ENCODE measurements at regions not wholly inside any gene's neighbourhood (a gene's known extent, or its start where the extent isn't known, plus 50 kb on each side); places are given as distances from the start of the nearest gene placed in this dataset.

DNA sequence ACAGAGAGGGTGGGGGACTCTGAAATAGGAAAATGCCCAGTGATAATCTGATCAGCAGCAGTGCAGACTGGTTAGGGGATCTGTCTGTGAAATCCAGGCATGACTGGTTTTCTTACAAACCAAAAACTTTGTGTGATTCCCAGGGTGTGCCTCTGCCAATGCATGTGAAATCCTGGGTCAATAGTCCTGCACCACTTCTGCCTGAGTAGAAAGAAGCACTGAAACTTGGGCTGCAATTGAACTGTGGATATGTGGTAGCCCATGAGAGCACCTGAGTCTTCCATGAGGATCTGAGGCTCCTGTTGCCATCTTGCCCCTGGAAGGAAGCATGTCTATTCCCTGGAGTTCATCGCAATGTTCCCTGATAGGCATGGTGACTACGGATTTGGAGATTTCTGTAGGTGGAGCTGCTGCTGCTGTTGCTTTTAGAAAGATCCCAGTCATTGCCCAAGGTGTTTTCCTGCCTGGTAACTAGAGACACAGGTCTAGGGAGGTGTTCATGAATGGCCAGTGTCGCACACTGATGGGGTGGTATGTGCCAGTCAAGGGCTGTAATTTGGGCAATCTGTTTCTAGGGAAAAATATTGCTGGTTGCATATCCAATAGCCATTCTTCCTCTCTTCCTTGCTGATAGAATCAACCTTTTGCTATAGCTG is 146.7 kb downstream of the CARTPT start:
- DNase-seq: no peak

DNA sequence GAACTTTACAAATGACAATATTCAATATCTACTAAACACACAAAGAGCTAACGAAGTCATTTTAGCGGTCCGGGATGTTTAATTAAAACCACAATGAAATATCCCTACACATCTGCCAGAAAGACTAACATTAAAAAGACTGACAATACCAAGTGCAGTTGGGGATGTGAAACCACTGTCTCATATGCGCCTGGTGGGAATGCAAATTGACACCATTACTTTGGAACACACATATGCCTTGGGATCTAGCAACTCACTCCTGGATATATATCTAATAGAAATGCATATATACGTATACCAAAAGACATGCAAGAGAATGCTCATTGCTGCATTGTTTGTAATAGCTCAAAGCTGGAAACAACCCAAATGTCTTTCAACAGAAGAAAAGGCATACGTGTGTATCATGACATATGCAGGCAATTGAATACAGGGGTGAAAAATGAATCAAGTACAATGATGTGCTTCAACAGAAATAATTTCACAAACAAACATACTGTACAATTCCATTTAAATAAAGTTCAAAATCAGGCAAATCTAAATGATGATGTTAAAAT is 153.3 kb downstream of the CARTPT start:
- no peak for DNase-seq

- no peak for DNase-seq
Measured at GRCh38 chr5:71873191-71873591, 154.1 kb downstream of the CARTPT start.

GRCh38 chr5:71874521-71874920 is 155.4 kb downstream of the CARTPT start:
- no peak for DNase-seq

DNA sequence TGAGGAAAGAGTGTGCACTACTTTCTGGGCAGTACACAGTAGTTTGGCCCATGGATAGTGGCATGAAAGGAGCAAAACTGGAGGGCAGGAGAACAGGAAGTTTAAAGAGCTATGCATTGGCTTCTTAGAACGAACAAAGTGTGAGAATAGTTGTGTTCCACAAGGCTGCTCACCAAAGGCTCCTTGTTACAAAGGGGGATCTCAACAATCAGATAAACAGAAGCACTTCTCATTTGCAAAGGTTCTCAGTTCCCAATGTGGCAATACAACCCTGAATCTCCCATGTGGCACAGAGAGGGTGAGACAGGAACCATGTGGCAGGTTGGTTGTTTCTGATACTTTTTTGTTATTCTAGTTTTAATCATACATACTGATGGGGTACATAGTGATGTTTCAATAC is 158.4 kb downstream of the CARTPT start:
- DNase-seq: no peak

DNA sequence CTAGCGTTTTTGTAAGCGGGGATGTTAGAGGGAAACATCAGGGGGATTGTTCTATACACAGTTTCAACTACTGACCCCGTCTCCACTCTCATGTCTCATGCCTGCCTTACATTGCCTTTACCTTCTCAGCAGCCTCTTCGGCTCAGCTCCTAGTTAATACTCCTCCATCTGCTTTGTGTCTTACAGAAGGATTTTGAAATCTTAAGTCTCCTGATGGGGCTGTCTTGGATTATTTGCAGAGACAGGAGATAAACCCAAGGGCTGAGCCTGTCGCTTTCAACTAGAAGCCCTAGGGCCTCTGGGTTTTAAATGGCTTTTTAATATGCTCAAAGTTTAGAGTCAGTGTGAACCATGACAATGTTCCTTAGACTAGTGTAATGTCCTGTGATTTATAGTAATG is 161.5 kb downstream of the CARTPT start:
- no peak for DNase-seq

- no peak for DNase-seq
Measured at GRCh38 chr5:71882826-71883741, 164.0 kb downstream of the CARTPT start.

- no peak for DNase-seq
Measured at GRCh38 chr5:71883742-71884103, 164.6 kb downstream of the CARTPT start.

DNA sequence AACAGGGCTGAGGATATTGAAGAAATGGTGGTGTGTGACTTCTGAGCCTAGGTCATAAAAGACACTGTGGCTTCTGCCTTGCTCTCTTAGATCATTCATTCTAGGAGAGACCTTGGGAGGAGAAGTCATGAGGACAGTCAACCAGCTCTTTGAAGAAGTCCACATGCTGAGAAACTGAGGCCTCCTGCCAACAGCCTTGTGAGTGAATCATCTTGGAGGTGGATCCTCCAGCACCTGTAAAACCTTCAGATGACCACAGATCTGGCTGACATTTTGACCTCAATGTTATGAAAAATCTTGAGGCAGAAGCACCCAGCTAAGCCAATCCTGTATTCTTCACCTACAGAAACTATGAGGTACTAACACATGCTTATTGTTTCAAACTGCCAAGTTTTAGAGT is 165.9 kb downstream of the CARTPT start:
- no peak for DNase-seq

- DNase-seq: no peak
Measured at GRCh38 chr5:71886406-71886805, 167.3 kb downstream of the CARTPT start.

DNA sequence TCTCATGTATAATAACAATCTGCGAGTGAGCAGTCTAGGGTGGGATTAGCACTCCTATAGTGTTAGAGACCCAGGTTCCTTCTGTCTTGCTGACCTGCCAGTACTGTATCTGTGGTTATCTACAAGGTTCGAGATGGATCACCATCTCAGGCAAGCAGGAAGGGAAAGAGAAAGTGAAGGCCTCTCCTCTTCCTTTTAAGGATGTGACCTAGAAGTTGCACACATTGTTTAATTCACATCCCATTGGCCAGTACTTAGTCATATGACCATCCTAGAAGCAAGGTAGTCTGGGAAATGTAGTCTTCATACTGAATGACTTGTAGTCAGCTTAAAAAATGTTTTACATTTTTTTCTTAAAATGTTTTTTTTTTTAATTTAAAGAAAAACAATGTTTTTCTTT is 168.6 kb downstream of the CARTPT start:
- no peak for DNase-seq

GRCh38 chr5:71891406-71891805 is 172.3 kb downstream of the CARTPT start:
- no peak for DNase-seq

- no peak for DNase-seq
Measured at GRCh38 chr5:71891856-71892255, 172.8 kb downstream of the CARTPT start.

DNA sequence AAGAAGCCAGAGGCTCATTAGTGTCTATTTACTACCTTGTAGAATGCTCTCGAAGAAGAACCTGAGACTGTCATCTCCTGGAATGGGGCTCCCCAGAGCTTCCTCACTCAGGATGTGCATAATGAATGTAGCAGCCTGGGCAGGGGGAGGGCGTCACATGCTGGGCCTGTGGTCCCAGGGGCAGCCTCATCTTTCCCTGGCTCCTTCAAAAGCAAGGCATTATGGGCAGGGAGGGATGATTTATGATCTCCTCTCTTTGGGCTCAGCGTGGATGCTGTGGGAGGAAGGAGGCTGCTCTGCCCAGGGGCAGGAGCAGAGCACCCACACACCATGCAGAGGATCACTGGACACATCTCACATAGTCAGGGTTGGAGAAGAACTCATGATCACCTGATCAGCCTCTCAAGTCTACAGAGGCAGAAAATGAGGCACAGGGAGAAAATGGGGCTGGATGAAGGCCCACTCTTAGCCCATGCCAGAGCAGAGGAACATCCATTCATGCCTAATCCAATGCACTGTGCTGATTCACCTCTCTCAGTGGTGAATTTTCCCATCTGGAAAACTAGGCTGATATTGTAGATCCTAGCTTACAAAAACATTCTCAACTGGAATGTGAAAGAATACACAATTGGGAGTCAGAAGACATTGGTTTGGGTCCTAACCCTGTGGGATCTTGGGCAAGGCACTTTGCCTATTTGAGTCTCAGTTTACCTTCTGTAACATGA is 173.7 kb downstream of the CARTPT start:
- DNase-seq: no peak

GRCh38 chr5:71893451-71893850 is 174.4 kb downstream of the CARTPT start:
- no peak for DNase-seq

DNA sequence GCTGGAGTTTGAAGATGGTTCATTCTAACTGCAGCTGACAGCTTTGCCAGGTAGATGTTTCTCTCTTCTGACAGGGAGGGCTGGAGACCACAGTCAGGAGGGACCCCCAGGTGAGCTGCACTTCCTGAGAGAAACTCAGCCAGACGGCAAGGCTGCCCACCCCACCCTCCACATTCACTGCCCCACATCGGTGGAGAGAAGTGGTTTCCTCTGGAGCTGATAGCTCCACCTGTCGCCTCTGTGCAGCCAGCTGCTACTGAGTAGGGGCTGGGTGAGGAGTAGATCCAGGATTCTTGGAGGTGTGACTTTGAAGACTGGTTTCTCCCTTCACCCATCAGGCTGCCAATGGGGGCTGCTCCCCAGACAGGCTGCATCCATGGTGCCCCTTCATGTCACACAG is 175.0 kb downstream of the CARTPT start:
- DNase-seq: no peak

- no peak for DNase-seq
Measured at GRCh38 chr5:71895546-71895945, 176.5 kb downstream of the CARTPT start.

- DNase-seq: no peak
Measured at GRCh38 chr5:71899865-71900342, 180.8 kb downstream of the CARTPT start.

- no peak for DNase-seq
Measured at GRCh38 chr5:71903808-71904207, 184.7 kb downstream of the CARTPT start.

GRCh38 chr5:71904852-71905251 is 185.8 kb downstream of the CARTPT start:
- no peak for DNase-seq

DNA sequence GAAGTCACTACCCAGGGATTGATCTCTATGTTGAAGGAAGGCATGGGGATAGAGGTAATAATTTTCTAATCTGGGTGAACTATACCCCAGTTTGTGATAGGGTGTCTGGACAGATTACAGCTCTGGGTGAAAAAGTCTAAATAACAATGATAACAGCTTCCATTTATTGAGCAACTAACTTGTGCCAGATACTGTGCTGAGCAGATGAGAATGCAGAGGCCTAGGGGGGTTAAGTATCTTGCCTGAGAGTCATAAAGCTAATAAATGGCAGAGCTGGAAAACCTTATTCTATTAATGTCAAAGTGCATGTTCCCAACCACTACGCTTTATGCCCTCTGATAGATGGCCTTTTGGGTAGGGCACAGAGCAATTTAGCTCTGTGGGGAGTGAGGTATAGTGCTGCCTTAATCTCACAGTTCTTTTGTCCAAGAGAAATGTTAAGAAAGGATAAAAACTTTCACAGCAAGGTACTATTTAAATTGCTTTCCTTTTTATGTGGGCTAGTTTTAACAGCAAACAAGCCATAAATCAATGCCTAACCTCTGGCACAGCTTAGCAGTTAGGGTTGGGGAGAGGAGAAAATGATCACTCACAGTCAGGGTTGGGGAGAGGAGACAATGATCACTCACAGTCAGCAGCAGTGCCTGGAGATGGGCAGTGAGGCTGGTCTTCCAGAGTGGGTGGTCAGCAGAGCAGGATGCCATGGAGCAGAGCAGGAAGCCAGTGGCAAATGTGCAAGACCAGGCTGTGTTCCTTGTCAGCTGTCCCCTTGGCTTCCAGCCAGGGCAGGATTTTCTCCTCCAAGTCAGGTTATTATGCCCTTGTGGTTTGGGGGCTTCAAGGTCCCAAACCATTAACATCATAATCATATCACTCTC is 187.0 kb downstream of the CARTPT start:
- no peak for DNase-seq

Measured in occipital lobe (tissue), 1 donor.